ENCODE measurements at regions not wholly inside any gene's neighbourhood (a gene's known extent, or its start where the extent isn't known, plus 50 kb on each side); places are given as distances from the start of the nearest gene placed in this dataset.

DNA sequence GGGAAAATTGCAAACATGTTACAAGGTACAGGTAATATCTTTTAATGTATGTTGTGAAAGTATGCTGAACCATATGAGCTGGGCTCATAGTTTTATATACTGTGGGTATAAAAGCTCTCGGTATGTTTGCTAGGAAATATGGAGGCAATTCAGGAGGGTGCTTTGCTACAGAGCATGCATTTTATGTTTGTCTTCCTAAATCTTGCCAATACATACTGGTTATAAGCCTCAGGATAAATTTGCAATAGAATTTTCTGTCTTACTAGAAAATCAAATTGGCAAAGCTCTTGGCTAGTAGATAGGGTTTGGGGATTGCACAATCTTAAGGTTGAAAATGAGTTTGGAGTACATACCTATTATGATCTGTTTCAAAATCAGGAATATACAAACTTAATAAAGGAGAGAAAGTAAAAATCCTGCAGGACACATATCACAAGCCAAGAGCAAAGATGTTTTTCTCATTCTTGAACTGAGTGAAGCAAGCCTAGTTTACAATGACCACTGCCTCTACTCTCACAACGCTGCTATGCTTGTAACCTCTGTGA is 751.2 kb downstream of the HDGFL1 start:
- TF ChIP-seq, protein P1, sequence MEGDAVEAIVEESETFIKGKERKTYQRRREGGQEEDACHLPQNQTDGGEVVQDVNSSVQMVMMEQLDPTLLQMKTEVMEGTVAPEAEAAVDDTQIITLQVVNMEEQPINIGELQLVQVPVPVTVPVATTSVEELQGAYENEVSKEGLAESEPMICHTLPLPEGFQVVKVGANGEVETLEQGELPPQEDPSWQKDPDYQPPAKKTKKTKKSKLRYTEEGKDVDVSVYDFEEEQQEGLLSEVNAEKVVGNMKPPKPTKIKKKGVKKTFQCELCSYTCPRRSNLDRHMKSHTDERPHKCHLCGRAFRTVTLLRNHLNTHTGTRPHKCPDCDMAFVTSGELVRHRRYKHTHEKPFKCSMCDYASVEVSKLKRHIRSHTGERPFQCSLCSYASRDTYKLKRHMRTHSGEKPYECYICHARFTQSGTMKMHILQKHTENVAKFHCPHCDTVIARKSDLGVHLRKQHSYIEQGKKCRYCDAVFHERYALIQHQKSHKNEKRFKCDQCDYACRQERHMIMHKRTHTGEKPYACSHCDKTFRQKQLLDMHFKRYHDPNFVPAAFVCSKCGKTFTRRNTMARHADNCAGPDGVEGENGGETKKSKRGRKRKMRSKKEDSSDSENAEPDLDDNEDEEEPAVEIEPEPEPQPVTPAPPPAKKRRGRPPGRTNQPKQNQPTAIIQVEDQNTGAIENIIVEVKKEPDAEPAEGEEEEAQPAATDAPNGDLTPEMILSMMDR (IDR thresholded peaks at IDR 0.05; ENCODE audit: extremely low read depth, missing control alignments): no peak
- DNase-seq (ENCODE audit: low spot score): no peak

DNA sequence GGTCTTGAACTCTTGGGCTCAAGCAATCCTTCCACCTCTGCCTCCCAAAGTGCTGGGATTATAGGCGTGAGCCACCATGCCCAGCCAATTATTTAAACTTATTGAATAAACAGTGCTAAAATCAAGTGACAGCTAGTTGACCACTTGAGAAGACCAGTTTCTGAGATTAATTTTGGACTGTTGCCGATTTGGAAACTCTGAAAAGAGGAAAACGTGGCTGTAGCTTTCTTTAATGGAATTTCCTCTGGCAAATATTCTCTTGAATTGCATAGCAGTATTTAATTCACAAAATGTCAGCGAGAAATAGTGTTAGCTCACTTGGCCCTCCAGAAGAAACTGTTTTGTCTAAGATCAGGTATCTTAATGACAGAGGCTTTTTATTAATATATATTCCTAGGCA is 754.5 kb downstream of the HDGFL1 start:
- TF ChIP-seq, protein P1 (IDR thresholded peaks at IDR 0.05; ENCODE audit: extremely low read depth, missing control alignments): no peak

DNA sequence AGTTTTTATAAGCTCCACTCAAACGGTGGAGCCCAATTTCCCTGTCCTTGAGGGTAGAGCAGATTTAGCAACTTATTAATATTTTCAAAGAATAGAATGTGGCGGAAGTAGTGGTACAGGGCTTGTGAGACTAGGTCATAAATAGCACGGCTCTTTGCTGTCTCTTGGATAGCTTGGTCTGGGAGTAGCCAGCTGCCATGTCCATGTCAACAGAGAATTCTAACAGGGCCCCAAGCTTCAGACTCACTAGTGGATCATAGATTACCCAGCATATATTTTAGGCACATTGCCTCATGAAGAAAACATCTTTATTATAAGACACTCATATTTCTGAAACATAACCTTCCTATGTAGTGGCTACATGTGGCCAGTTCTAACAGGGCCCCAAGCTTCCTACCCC is 755.7 kb downstream of the HDGFL1 start:
- no peak for DNase-seq (ENCODE audit: low spot score)
- TF ChIP-seq, protein P1 (IDR thresholded peaks at IDR 0.05; ENCODE audit: extremely low read depth, missing control alignments): no peak

More for the DNA sequence above, 754.5 kb downstream of the HDGFL1 start:
- DNase-seq (ENCODE audit: low spot score): no peak

DNA sequence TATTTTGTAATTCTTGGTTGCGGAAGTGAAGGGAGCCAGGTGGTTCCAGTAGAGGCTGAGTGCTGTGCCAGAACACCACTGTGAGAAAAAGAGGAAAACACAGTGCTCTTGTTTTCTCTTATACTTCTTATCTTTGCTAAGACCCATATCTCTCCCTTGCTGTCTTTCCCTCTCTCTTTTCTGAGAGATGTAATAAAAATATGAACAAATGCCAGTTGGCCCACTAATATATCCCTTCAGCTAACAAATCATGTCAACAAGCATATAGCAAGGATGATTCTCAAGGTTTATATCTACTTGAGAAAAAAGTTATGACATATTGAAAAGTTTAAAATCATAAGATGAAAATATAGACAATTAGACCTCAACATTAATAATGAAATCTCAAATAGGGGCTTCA is 758.3 kb downstream of the HDGFL1 start:
- TF ChIP-seq, protein P1 (IDR thresholded peaks at IDR 0.05; ENCODE audit: extremely low read depth, missing control alignments): no peak
- DNase-seq (ENCODE audit: low spot score): no peak

DNA sequence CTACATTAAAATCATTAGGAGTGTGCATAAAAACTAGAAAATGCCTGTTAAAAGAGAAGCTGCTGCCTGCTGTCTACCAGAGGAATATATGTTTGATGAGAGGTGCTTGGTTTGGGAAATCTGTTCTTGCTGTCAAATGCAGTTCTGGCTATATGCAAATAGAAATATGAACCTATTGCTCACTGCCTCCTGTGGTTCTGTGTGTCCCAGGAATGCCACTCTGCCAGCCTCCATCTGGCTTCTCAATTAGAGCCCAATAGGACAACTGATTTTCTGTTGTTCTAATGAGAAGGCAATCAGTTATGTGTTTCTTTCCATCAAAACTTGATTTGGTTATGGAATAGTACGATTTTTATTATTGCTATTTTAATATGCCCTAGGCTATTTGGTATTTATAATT is 759.7 kb downstream of the HDGFL1 start:
- TF ChIP-seq, protein P1 (IDR thresholded peaks at IDR 0.05; ENCODE audit: extremely low read depth, missing control alignments): no peak
- no peak for DNase-seq (ENCODE audit: low spot score)

DNA sequence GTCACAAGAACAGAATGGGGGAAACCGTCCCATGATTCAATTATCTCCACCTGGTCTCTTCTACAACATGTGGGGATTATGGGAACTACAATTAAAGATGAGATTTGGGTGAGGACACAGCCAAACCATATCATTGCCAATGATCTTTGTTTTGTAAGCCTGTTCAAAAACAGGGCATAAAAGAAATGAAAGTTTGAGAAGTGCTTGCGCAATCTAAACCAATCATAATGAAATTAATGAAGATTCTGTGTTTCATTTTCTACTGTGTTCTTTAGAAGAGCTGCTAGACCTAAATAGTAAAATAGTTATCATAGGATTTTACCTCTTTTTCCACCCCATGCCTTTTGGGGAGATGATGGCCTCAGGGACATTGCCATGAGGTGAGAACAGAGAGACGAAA is 761.3 kb downstream of the HDGFL1 start:
- TF ChIP-seq, protein P1 (IDR thresholded peaks at IDR 0.05; ENCODE audit: extremely low read depth, missing control alignments): no peak

DNA sequence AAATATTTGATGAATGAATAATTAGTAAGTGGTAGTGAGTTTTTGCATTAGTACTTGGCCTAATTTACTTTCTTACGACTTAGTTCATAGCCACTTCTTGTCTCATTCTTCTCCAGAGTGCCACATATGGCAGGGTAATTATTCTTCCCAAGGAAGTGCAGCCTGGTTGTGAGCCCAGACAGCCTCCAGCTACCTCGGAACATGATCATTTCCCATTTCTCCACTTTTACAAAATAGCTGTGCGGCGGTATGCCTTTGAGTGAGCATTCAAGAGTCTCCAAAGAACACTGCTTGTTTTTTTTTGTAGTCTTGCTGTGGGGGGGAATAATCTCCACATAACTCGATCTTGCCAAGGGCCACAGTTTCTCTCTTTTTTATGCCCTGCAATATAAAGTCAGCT is 765.0 kb downstream of the HDGFL1 start:
- DNase-seq (ENCODE audit: low spot score): no peak
- TF ChIP-seq, protein P1 (IDR thresholded peaks at IDR 0.05; ENCODE audit: extremely low read depth, missing control alignments): no peak

More for the DNA sequence above, 761.3 kb downstream of the HDGFL1 start:
- DNase-seq (ENCODE audit: low spot score): no peak
